HCT116 (cell line): ENCODE measurements at regions not wholly inside any gene's neighbourhood (a gene's known extent, or its start where the extent isn't known, plus 50 kb on each side); places are given as distances from the start of the nearest gene placed in this dataset.

Experiments used
- ATAC-seq: fragments of 200-7000 bp; cut with Tn5 transposase; 2 replicates; pipeline ENCODE4 v1.9.1; 2020; ENCODE audit warnings: mild to moderate bottlenecking, moderate library complexity
- BruUV-seq: library from RNA; stranded (reverse); fragments of 400-500 nt; replicated peaks from 2 replicates; lab custom pipeline; 2021; lab: Mats Ljungman, UMichigan
- CTCF ChIA-PET: fragments of 300-600 bp; sonication (Branson Sonifier 250); formaldehyde crosslinking; loops from one replicate; lab custom pipeline; 2021; ENCODE audit warnings: antibody characterized with exemption; lab: Charles Lee
- POLR2A ChIA-PET: fragments of 300-600, 350-600 bp; sonication (Branson Sonifier 250); formaldehyde crosslinking; loops from one replicate; lab custom pipeline; 2021; ENCODE audit warnings: antibody characterized with exemption; lab: Charles Lee
- RAD21 ChIA-PET, 2 experiments: fragments of 300-600 bp; sonication (Branson Sonifier 250); formaldehyde crosslinking; loops; one replicate each; lab custom pipeline; 2023; ENCODE audit warnings: low total read pairs in 2 of 2; ENCODE audit not compliant: uncharacterized antibody in 2 of 2, unreplicated experiment in 2 of 2, low non-redundant PET in 1 of 2; lab: Charles Lee
- DNase-seq: peaks from one replicate; pipeline ENCODE4 v3.0.0-alpha.2; 2010; ENCODE audit warnings: low read depth, low spot score
- H2AFZ ChIP-seq: fragments of 200-600 bp; shearing (Covaris generic), sonication (generic); 2 replicates; pipeline ENCODE4 v1.6.1; 2017; ENCODE audit warnings: low read depth, mixed run types, mixed read lengths, antibody characterized with exemption, low read length; ENCODE audit not compliant: poor library complexity, severe bottlenecking
- H3K27ac ChIP-seq: 2 replicates; pipeline ENCODE4 v1.5.1; 2012; ENCODE audit warnings: low read depth, low read length
- H3K27me3 ChIP-seq: fragments of 200-600 bp; sonication (generic); 2 replicates; pipeline ENCODE4 v1.6.1; 2016; ENCODE audit warnings: mixed run types, low read length, mixed read lengths; ENCODE audit not compliant: insufficient read depth
- H3K36me3 ChIP-seq, 2 experiments: fragments of 200-500 bp in 1 of 2; fragments of 200-600 bp in 1 of 2; sonication (Bioruptor generic) in 1 of 2; sonication (generic) in 1 of 2; 2 replicates each; pipeline versions ENCODE4 v1.5.1 to v1.6.1; 2014 to 2016; ENCODE audit warnings: low read length in 2 of 2, inconsistent platforms in 1 of 2, mixed read lengths in 1 of 2, mixed run types in 1 of 2; ENCODE audit not compliant: insufficient read depth in 2 of 2, control insufficient read depth in 1 of 2
- H3K4me1 ChIP-seq, 2 experiments: fragments of 200-600 bp in 1 of 2; sonication (generic) in 1 of 2; 2 replicates each; pipeline versions ENCODE4 v1.5.1 to v1.6.1; 2012 to 2017; ENCODE audit warnings: low read length in 2 of 2, inconsistent platforms in 1 of 2, mild to moderate bottlenecking in 1 of 2, mixed read lengths in 1 of 2, mixed run types in 1 of 2, moderate library complexity in 1 of 2; ENCODE audit not compliant: insufficient read depth in 2 of 2, control insufficient read depth in 1 of 2
- H3K4me2 ChIP-seq: fragments of 200-600 bp; sonication (generic); 2 replicates; pipeline ENCODE4 v1.6.1; 2017; ENCODE audit warnings: mixed run types, low read length, mixed read lengths
- H3K4me3 ChIP-seq, 2 experiments: fragments of 200-600 bp in 1 of 2; sonication (generic) in 1 of 2; replicated peaks in 1 of 2; 2 replicates each; pipeline ENCODE4 v1.5.1; 2011 to 2016; ENCODE audit warnings: low read length in 2 of 2, control low read depth in 1 of 2, low read depth in 1 of 2, mild to moderate bottlenecking in 1 of 2, mixed read lengths in 1 of 2, mixed run types in 1 of 2
- H3K79me2 ChIP-seq: fragments of 200-600 bp; sonication (generic); 2 replicates; pipeline ENCODE4 v1.6.1; 2017; ENCODE audit warnings: mild to moderate bottlenecking, mixed run types, low read length, moderate library complexity, mixed read lengths; ENCODE audit not compliant: insufficient read depth
- H3K9ac ChIP-seq: fragments of 200-600 bp; sonication (generic); 2 replicates; pipeline ENCODE4 v1.6.1; 2016; ENCODE audit warnings: low read length, mixed read lengths
- H3K9me2 ChIP-seq: fragments of 200-600 bp; sonication (generic), shearing (Covaris generic); 2 replicates; pipeline ENCODE4 v1.6.1; 2017; ENCODE audit warnings: mixed run types, mild to moderate bottlenecking, moderate library complexity; ENCODE audit not compliant: insufficient read depth
- H3K9me3 ChIP-seq, 2 experiments: fragments of 200-500 bp in 1 of 2; fragments of 200-600 bp in 1 of 2; sonication (Bioruptor generic) in 1 of 2; sonication (generic) in 1 of 2; 2 replicates each; pipeline ENCODE4 v1.6.1; 2014 to 2017; ENCODE audit warnings: low read length in 2 of 2, mixed read lengths in 2 of 2, inconsistent platforms in 1 of 2, low read depth in 1 of 2, mild to moderate bottlenecking in 1 of 2, mixed run types in 1 of 2, moderate library complexity in 1 of 2; ENCODE audit not compliant: control insufficient read depth in 1 of 2, insufficient read depth in 1 of 2
- H4K20me1 ChIP-seq: fragments of 200-600 bp; sonication (generic), shearing (Covaris generic); 2 replicates; pipeline ENCODE4 v1.6.1; 2017; ENCODE audit warnings: mixed run types, mild to moderate bottlenecking, moderate library complexity; ENCODE audit not compliant: insufficient read depth
- intact Hi-C: fragments of 100-400 bp; cut with micrococcal nuclease; formaldehyde crosslinking; loops from 2 replicates; pipeline ENCODE4 v1.10.0; 2022
- TF ChIP-seq, protein P1 (sequence below): IDR thresholded peaks from 2 replicates; pipeline ENCODE4 v1.6.1; 2012; ENCODE audit warnings: low read depth
- TF ChIP-seq, protein P2 (sequence below), 3 experiments: fragments of 200-600 bp in 1 of 3; sonication (generic) in 1 of 3; IDR thresholded peaks in 2 of 3; conservative IDR thresholded peaks in 1 of 3; 2 replicates each; pipeline ENCODE4 v1.5.1; 2012 to 2017; ENCODE audit warnings: low read depth in 2 of 3, low read length in 2 of 3, antibody characterized with exemption in 1 of 3, borderline replicate concordance in 1 of 3, control low read depth in 1 of 3, mild to moderate bottlenecking in 1 of 3, mixed read lengths in 1 of 3, mixed run types in 1 of 3, moderate library complexity in 1 of 3; ENCODE audit not compliant: insufficient read depth in 1 of 3

DNA sequence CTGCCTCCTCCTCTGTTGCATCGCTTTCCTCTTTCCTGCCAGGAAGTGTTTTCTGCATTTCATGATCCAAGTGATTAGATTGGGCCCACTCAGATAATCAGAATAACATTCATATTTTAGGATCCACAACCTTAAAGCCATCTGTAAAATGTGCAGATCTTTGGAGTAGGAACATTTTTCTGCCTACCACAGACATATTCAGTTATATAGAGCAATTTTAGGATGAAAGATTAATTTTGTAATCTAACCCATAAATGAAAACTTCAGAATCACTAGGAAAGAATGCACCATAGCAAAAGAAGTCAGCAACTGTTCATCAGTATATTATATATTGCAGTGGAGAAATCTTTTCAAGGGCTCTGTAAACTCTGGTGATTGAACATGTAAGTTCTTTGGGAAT, 659.9 kb upstream of the LUZP2 start:
- no peaks in the 10 kb centered on the region for H3K79me2 ChIP-seq
- no peaks in the 10 kb centered on the region for H3K9me2 ChIP-seq
- H4K20me1 ChIP-seq, result no peaks in the 10 kb centered on the region
- ATAC-seq, result no peak
- H3K9ac ChIP-seq, result no peak overlapping the region
- H3K27ac ChIP-seq, result no peak overlapping the region
- H3K4me3 ChIP-seq, result no peak overlapping the region
- RAD21 ChIA-PET, result no interaction called here
- no peak overlapping the region for H2AFZ ChIP-seq
- H3K27me3 ChIP-seq, result no peaks in the 10 kb centered on the region
- H3K4me2 ChIP-seq, result no peak overlapping the region
- H3K36me3 ChIP-seq, result no peaks in the 10 kb centered on the region
- intact Hi-C loops, result no loop called here
- no peak for DNase-seq
- H3K4me1 ChIP-seq, result no peaks in the 10 kb centered on the region
- TF ChIP-seq, protein P1, sequence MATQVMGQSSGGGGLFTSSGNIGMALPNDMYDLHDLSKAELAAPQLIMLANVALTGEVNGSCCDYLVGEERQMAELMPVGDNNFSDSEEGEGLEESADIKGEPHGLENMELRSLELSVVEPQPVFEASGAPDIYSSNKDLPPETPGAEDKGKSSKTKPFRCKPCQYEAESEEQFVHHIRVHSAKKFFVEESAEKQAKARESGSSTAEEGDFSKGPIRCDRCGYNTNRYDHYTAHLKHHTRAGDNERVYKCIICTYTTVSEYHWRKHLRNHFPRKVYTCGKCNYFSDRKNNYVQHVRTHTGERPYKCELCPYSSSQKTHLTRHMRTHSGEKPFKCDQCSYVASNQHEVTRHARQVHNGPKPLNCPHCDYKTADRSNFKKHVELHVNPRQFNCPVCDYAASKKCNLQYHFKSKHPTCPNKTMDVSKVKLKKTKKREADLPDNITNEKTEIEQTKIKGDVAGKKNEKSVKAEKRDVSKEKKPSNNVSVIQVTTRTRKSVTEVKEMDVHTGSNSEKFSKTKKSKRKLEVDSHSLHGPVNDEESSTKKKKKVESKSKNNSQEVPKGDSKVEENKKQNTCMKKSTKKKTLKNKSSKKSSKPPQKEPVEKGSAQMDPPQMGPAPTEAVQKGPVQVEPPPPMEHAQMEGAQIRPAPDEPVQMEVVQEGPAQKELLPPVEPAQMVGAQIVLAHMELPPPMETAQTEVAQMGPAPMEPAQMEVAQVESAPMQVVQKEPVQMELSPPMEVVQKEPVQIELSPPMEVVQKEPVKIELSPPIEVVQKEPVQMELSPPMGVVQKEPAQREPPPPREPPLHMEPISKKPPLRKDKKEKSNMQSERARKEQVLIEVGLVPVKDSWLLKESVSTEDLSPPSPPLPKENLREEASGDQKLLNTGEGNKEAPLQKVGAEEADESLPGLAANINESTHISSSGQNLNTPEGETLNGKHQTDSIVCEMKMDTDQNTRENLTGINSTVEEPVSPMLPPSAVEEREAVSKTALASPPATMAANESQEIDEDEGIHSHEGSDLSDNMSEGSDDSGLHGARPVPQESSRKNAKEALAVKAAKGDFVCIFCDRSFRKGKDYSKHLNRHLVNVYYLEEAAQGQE, result no peak
- TF ChIP-seq, all 23 proteins: peak for 0
- no TSS peak for BruUV-seq
- POLR2A ChIA-PET, result no interaction called here
- CTCF ChIA-PET, result no interaction called here
- H3K9me3 ChIP-seq, result peaks cover 4 to 19% of the 10 kb centered on the region in 2 experiments; a peak in 2 of 4 replicates

DNA sequence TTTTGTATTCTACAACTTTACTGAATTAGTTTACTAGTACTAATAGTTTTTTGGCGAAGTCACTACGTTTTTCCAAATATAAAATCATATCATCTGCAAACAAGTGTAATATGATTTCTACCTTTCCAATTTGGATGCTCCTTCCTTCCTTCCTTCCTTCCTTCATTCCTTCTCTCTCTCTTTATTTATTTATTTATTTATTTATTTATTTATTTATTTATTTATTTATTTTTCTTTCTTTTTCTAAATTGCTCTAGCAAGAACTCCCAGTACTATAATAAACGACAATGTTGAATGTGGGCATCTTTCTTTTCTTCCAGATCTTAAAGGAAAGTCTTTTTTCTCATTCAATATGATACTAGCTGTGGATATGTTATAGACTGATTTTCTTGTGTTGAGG, 656.0 kb upstream of the LUZP2 start:
- intact Hi-C loops, result no loop called here
- H3K9ac ChIP-seq, result no peak overlapping the region
- no peaks in the 10 kb centered on the region for H4K20me1 ChIP-seq
- POLR2A ChIA-PET, result no interaction called here
- no peaks in the 10 kb centered on the region for H3K4me1 ChIP-seq
- no peaks in the 10 kb centered on the region for H3K79me2 ChIP-seq
- TF ChIP-seq, protein P2, sequence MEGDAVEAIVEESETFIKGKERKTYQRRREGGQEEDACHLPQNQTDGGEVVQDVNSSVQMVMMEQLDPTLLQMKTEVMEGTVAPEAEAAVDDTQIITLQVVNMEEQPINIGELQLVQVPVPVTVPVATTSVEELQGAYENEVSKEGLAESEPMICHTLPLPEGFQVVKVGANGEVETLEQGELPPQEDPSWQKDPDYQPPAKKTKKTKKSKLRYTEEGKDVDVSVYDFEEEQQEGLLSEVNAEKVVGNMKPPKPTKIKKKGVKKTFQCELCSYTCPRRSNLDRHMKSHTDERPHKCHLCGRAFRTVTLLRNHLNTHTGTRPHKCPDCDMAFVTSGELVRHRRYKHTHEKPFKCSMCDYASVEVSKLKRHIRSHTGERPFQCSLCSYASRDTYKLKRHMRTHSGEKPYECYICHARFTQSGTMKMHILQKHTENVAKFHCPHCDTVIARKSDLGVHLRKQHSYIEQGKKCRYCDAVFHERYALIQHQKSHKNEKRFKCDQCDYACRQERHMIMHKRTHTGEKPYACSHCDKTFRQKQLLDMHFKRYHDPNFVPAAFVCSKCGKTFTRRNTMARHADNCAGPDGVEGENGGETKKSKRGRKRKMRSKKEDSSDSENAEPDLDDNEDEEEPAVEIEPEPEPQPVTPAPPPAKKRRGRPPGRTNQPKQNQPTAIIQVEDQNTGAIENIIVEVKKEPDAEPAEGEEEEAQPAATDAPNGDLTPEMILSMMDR (IDR thresholded peaks at IDR 0.05 in 2 of 3, conservative IDR thresholded peaks at IDR 0.05 in 1 of 3; ENCODE audit: borderline replicate concordance in 1 of 3, insufficient read depth in 1 of 3, low read depth in 2 of 3, low read length in 2 of 3), result no peak
- TF ChIP-seq, all 23 proteins: peak for 0
- no peak overlapping the region for H2AFZ ChIP-seq
- H3K4me3 ChIP-seq, result no peak overlapping the region
- H3K36me3 ChIP-seq, result no peaks in the 10 kb centered on the region
- ChIA-PET RAD21 (no interaction called here), CTCF (no interaction called here)
- peaks cover 4 to 20% of the 10 kb centered on the region in 2 experiments; a peak in 2 of 4 replicates for H3K9me3 ChIP-seq
- no peaks in the 10 kb centered on the region for H3K9me2 ChIP-seq
- no peak for ATAC-seq
- no peak overlapping the region for H3K27ac ChIP-seq
- no peak for DNase-seq
- BruUV-seq, result no TSS peak
- H3K4me2 ChIP-seq, result no peak overlapping the region
- no peaks in the 10 kb centered on the region for H3K27me3 ChIP-seq
